ENCODE measurements at regions not wholly inside any gene's neighbourhood (a gene's known extent, or its start where the extent isn't known, plus 50 kb on each side); places are given as distances from the start of the nearest gene placed in this dataset.

- no peaks in the 10 kb centered on the region for H3K36me3 ChIP-seq
- H3K9me3 ChIP-seq = no peaks in the 10 kb centered on the region
- TF ChIP-seq CTCF (IDR thresholded peaks at IDR 0.05) (no peak), POLR2AphosphoS5 (IDR thresholded peaks at IDR 0.05) (no peak), EP300 (IDR thresholded peaks at IDR 0.05) (no peak), POLR2A (IDR thresholded peaks at IDR 0.05; ENCODE audit: low read depth) (no peak)
- 97% methylated on average over 2 of the region's 2 CpGs for WGBS
- H3K4me3 ChIP-seq = no peak overlapping the region
- DNase-seq (ENCODE audit: extremely low spot score) = no peak
- peaks cover 0 to under 1% (median 0%) of the 10 kb centered on the region in 4 donors for H3K4me1 ChIP-seq
- H3K27ac ChIP-seq (replicated peaks in 1 of 4) = no peak overlapping the region
- H3K27me3 ChIP-seq = no peaks in the 10 kb centered on the region
- intact Hi-C loops (cut with DNase I) = no loop called here
These were observed 287.3 kb upstream of the SETBP1 start for GRCh38 chr18:44393406-44393805.

- H3K4me1 ChIP-seq = no peaks in the 10 kb centered on the region
- no peaks in the 10 kb centered on the region for H3K27me3 ChIP-seq
- H3K4me3 ChIP-seq = no peak overlapping the region
- H3K27ac ChIP-seq (replicated peaks in 1 of 4) = no peak overlapping the region
- DNase-seq (ENCODE audit: extremely low spot score) = no peak
- no peaks in the 10 kb centered on the region for H3K9me3 ChIP-seq
- intact Hi-C loops (cut with DNase I) = no loop called here
- H3K36me3 ChIP-seq = no peaks in the 10 kb centered on the region
- TF ChIP-seq POLR2AphosphoS5 (IDR thresholded peaks at IDR 0.05) = no peak
- TF ChIP-seq CTCF (IDR thresholded peaks at IDR 0.05) = no peak
- no peak for TF ChIP-seq POLR2A (IDR thresholded peaks at IDR 0.05; ENCODE audit: low read depth)
- no peak for TF ChIP-seq EP300 (IDR thresholded peaks at IDR 0.05)
These were observed 284.1 kb upstream of the SETBP1 start for GRCh38 chr18:44396550-44396949.

- Histone ChIP-seq H3K27ac (replicated peaks in 1 of 4) (no peak overlapping the region), H3K9me3 (no peaks in the 10 kb centered on the region), H3K4me1 (peaks cover 2 to 19% (median 13%) of the 10 kb centered on the region in 4 donors), H3K27me3 (no peaks in the 10 kb centered on the region), H3K36me3 (no peaks in the 10 kb centered on the region), H3K4me3 (no peak overlapping the region)
- TF ChIP-seq CTCF (IDR thresholded peaks at IDR 0.05) (no peak), POLR2AphosphoS5 (IDR thresholded peaks at IDR 0.05) (no peak), POLR2A (IDR thresholded peaks at IDR 0.05; ENCODE audit: low read depth) (no peak), EP300 (IDR thresholded peaks at IDR 0.05) (no peak)
- intact Hi-C loops (cut with DNase I) = loop anchor here (10.0 kb wide), 1 partner anchor 56 kb away; no protein-coding TSS in a partner anchor
- no peak for DNase-seq (ENCODE audit: extremely low spot score)
These were observed 271.6 kb upstream of the SETBP1 start for GRCh38 chr18:44409071-44409470.

- 76% methylated on average over 1 of the region's 1 CpG for whole genome bisulfite sequencing
- TF ChIP-seq POLR2A (IDR thresholded peaks at IDR 0.05; ENCODE audit: low read depth) (no peak), EP300 (IDR thresholded peaks at IDR 0.05) (no peak), CTCF (IDR thresholded peaks at IDR 0.05) (no peak), POLR2AphosphoS5 (IDR thresholded peaks at IDR 0.05) (no peak)
- H3K27me3 ChIP-seq = no peaks in the 10 kb centered on the region
These were observed 271.2 kb upstream of the SETBP1 start for GRCh38 chr18:44409515-44409914.

GRCh38 chr18:44410740-44411139 lies 269.9 kb upstream of the SETBP1 start:
- TF ChIP-seq POLR2A (IDR thresholded peaks at IDR 0.05; ENCODE audit: low read depth) (no peak), EP300 (IDR thresholded peaks at IDR 0.05) (no peak), POLR2AphosphoS5 (IDR thresholded peaks at IDR 0.05) (no peak), CTCF (IDR thresholded peaks at IDR 0.05) (no peak)
- H3K27me3 ChIP-seq = no peaks in the 10 kb centered on the region
- H3K4me1 ChIP-seq = peaks cover 2 to 19% (median 13%) of the 10 kb centered on the region in 4 donors
- H3K9me3 ChIP-seq = no peaks in the 10 kb centered on the region
- no peak overlapping the region for H3K27ac ChIP-seq (replicated peaks in 1 of 4)
- no peaks in the 10 kb centered on the region for H3K36me3 ChIP-seq
- no peak for DNase-seq (ENCODE audit: extremely low spot score)
- no peak overlapping the region for H3K4me3 ChIP-seq
- intact Hi-C loops (cut with DNase I) = no loop called here

More at GRCh38 chr18:44409515-44409914, 271.2 kb upstream of the SETBP1 start:
- H3K4me3 ChIP-seq = no peak overlapping the region
- no peaks in the 10 kb centered on the region for H3K9me3 ChIP-seq
- intact Hi-C loops (cut with DNase I) = loop anchor here (10.0 kb wide), 1 partner anchor 55 kb away; no protein-coding TSS in a partner anchor
- H3K4me1 ChIP-seq = peaks cover 2 to 19% (median 13%) of the 10 kb centered on the region in 4 donors
- DNase-seq (ENCODE audit: extremely low spot score) = no peak
- no peak overlapping the region for H3K27ac ChIP-seq (replicated peaks in 1 of 4)
- H3K36me3 ChIP-seq = no peaks in the 10 kb centered on the region
